Loucy (cell line): ENCODE measurements at regions not wholly inside any gene's neighbourhood (a gene's known extent, or its start where the extent isn't known, plus 50 kb on each side); places are given as distances from the start of the nearest gene placed in this dataset.

ENCODE experiments used
- H2AFZ ChIP-seq: fragments of 200-600 bp; sonication (generic); 2 replicates; pipeline ENCODE4 v1.6.0; 2016; ENCODE audit warnings: antibody characterized with exemption, mild to moderate bottlenecking, low read length, moderate library complexity
- H3F3A ChIP-seq: fragments of 200-600 bp; 2 replicates; pipeline ENCODE4 v1.6.0; 2016; ENCODE audit warnings: antibody characterized with exemption, low read depth, mild to moderate bottlenecking
- H3K27me3 ChIP-seq: fragments of 200-600 bp; sonication (generic); 2 replicates; pipeline ENCODE4 v1.6.1; 2014; ENCODE audit warnings: low read length, mild to moderate bottlenecking; ENCODE audit not compliant: insufficient read depth, poor library complexity, severe bottlenecking
- H3K36me3 ChIP-seq: fragments of 200-600 bp; sonication (generic); 2 replicates; pipeline ENCODE4 v1.6.1; 2016; ENCODE audit warnings: low read length; ENCODE audit not compliant: insufficient read depth
- H3K4me1 ChIP-seq: fragments of 200-600 bp; sonication (generic); 2 replicates; pipeline ENCODE4 v1.5.1; 2014; ENCODE audit warnings: low read length, mild to moderate bottlenecking; ENCODE audit not compliant: insufficient read depth, poor library complexity, severe bottlenecking
- H3K4me2 ChIP-seq: fragments of 200-600 bp; sonication (generic); 2 replicates; pipeline ENCODE4 v1.6.0; 2014; ENCODE audit warnings: antibody characterized with exemption, low read length, low read depth, mild to moderate bottlenecking; ENCODE audit not compliant: poor library complexity, severe bottlenecking
- H3K4me3 ChIP-seq: fragments of 200-600 bp; sonication (generic); 2 replicates; pipeline ENCODE4 v1.5.1; 2014; ENCODE audit warnings: low read length, mild to moderate bottlenecking, mixed read lengths; ENCODE audit not compliant: poor library complexity, severe bottlenecking
- H3K79me2 ChIP-seq: fragments of 200-600 bp; sonication (generic); 2 replicates; pipeline ENCODE4 v1.6.1; 2014; ENCODE audit warnings: low read length; ENCODE audit not compliant: insufficient read depth
- H3K9ac ChIP-seq: fragments of 200-600 bp; sonication (generic); 2 replicates; pipeline ENCODE4 v1.6.0; 2014; ENCODE audit warnings: mild to moderate bottlenecking, low read depth, low read length, moderate library complexity; ENCODE audit not compliant: poor library complexity, severe bottlenecking
- H3K9me2 ChIP-seq: fragments of 200-600 bp; sonication (generic); replicated peaks from 2 replicates; pipeline ENCODE4 v1.6.1; 2016; ENCODE audit warnings: low read depth, low read length, mixed read lengths
- H3K9me3 ChIP-seq: fragments of 200-600 bp; sonication (generic); 2 replicates; pipeline ENCODE4 v1.6.1; 2014; ENCODE audit warnings: mild to moderate bottlenecking, antibody characterized with exemption, low read length, low read depth; ENCODE audit not compliant: insufficient read depth
- H4K20me1 ChIP-seq: fragments of 200-600 bp; sonication (generic); 2 replicates; pipeline ENCODE4 v1.6.0; 2014; ENCODE audit warnings: antibody characterized with exemption, low read length, mild to moderate bottlenecking; ENCODE audit not compliant: insufficient read depth, poor library complexity, severe bottlenecking
- EZH2phosphoT487 ChIP-seq: fragments of 200-600 bp; IDR thresholded peaks from 2 replicates; pipeline ENCODE4 v1.6.1; 2018; ENCODE audit warnings: antibody characterized with exemption, mild to moderate bottlenecking, moderate library complexity, borderline replicate concordance
- TF ChIP-seq, protein P1 (sequence below): fragments of 200-600 bp; sonication (generic); conservative IDR thresholded peaks from 2 replicates; pipeline ENCODE4 v1.5.1; 2014; ENCODE audit warnings: mild to moderate bottlenecking, antibody characterized with exemption, low read length

DNA sequence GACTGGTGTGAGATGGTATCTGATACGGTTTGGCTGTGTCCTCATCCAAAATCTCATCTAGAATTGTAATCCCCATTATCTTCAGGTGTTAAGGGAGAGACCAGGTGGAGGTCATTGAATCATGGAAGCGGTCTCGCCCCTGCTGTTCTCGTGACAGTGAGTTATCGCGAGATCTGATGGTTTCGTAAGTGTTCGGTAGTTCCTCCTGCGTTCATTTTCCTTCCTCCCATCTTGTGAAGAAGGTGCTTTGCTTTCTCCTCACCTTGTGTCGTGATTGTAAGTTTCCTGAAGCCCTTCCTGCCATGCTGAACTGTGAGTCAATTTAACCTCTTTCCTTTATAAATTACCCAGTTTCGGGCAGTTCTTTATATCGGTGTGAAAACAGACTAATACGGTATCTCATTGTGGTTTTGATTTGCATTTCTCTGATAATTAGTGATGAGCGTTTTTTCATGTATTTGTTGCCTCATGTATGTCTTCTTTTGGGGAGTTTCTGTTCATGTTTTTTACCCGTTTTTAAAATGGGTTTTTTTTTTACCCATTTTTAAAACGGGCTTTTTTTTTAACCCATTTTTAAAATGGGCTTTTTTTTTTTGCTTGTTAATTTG, 102.8 kb upstream of the SLC10A2 start:
- no peaks in the 10 kb centered on the region for H3K4me1 ChIP-seq
- H2AFZ ChIP-seq: no peak overlapping the region
- no peaks in the 10 kb centered on the region for H3K9me2 ChIP-seq
- H3K9me3 ChIP-seq: peaks cover 2% of the 10 kb centered on the region; the same call in 1 of the 2 replicates
- H3K27me3 ChIP-seq: no peaks in the 10 kb centered on the region
- H3K9ac ChIP-seq: no peak overlapping the region
- H3K4me2 ChIP-seq: no peak overlapping the region
- no peaks in the 10 kb centered on the region for H3K36me3 ChIP-seq
- no peak overlapping the region for H3K4me3 ChIP-seq
- H3K79me2 ChIP-seq: no peaks in the 10 kb centered on the region
- H4K20me1 ChIP-seq: no peaks in the 10 kb centered on the region
- no peaks in the 10 kb centered on the region for H3F3A ChIP-seq
- TF ChIP-seq EZH2phosphoT487: no peak
- TF ChIP-seq, protein P1, sequence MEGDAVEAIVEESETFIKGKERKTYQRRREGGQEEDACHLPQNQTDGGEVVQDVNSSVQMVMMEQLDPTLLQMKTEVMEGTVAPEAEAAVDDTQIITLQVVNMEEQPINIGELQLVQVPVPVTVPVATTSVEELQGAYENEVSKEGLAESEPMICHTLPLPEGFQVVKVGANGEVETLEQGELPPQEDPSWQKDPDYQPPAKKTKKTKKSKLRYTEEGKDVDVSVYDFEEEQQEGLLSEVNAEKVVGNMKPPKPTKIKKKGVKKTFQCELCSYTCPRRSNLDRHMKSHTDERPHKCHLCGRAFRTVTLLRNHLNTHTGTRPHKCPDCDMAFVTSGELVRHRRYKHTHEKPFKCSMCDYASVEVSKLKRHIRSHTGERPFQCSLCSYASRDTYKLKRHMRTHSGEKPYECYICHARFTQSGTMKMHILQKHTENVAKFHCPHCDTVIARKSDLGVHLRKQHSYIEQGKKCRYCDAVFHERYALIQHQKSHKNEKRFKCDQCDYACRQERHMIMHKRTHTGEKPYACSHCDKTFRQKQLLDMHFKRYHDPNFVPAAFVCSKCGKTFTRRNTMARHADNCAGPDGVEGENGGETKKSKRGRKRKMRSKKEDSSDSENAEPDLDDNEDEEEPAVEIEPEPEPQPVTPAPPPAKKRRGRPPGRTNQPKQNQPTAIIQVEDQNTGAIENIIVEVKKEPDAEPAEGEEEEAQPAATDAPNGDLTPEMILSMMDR: no peak

DNA sequence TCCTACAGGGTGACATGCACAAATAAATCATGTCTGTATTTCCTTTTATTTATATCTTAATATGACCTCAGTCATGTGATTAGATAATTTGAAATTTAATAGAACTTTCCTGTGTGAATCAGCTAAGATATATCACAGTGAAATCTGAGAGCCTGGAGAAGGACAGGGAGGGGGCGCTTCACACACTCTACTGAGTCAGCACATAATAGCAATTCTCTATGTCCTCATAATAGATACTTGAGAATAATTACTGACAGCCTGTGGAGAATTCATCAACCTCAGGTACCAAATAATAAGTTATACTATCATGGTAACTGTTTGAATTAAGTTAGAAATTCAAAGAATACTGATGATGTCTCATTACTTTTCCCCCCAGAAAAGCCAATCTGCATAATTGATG, 98.0 kb upstream of the SLC10A2 start:
- TF ChIP-seq EZH2phosphoT487: no peak
- TF ChIP-seq, protein P1: no peak
- H3K27me3 ChIP-seq: no peaks in the 10 kb centered on the region
- no peak overlapping the region for H3K9ac ChIP-seq
- no peak overlapping the region for H3K4me3 ChIP-seq
- no peak overlapping the region for H2AFZ ChIP-seq
- H3K36me3 ChIP-seq: no peaks in the 10 kb centered on the region
- no peaks in the 10 kb centered on the region for H3K9me2 ChIP-seq
- no peaks in the 10 kb centered on the region for H3K79me2 ChIP-seq
- H3F3A ChIP-seq: no peaks in the 10 kb centered on the region
- no peak overlapping the region for H3K4me2 ChIP-seq
- H4K20me1 ChIP-seq: no peaks in the 10 kb centered on the region
- H3K4me1 ChIP-seq: no peaks in the 10 kb centered on the region
- peaks cover 2% of the 10 kb centered on the region; the same call in 1 of the 2 replicates for H3K9me3 ChIP-seq

- Histone ChIP-seq H3K4me2 (no peak overlapping the region), H3K36me3 (no peaks in the 10 kb centered on the region), H3K9me3 (no peaks in the 10 kb centered on the region), H2AFZ (no peak overlapping the region), H3K9me2 (no peaks in the 10 kb centered on the region), H3F3A (no peaks in the 10 kb centered on the region), H3K4me1 (no peaks in the 10 kb centered on the region), H4K20me1 (no peaks in the 10 kb centered on the region), H3K9ac (no peak overlapping the region), H3K79me2 (no peaks in the 10 kb centered on the region), H3K27me3 (no peaks in the 10 kb centered on the region), H3K4me3 (no peak overlapping the region)
- TF ChIP-seq, protein P1: no peak
- no peak for TF ChIP-seq EZH2phosphoT487
Observed at GRCh38 chr13:103161476-103161875, 95.3 kb upstream of the SLC10A2 start.
